Skeletal muscle tissue (tissue), 3 donors: ENCODE measurements at regions not wholly inside any gene's neighbourhood (a gene's known extent, or its start where the extent isn't known, plus 50 kb on each side); places are given as distances from the start of the nearest gene placed in this dataset.

Experiments
- H3K27ac ChIP-seq: one replicate; pipeline ENCODE4 v1.7.0; 2013; ENCODE audit warnings: mild to moderate bottlenecking, low read depth, low read length, inconsistent platforms
- H3K27me3 ChIP-seq, 3 donors: one replicate each; pipeline ENCODE4 v1.7.0; 2013; ENCODE audit warnings: low read length in 3 of 3; ENCODE audit not compliant: control insufficient read depth in 3 of 3, insufficient read depth in 3 of 3
- H3K36me3 ChIP-seq, 3 donors: one replicate each; pipeline ENCODE4 v1.7.0; 2013; ENCODE audit warnings: low read length in 3 of 3; ENCODE audit not compliant: control insufficient read depth in 3 of 3, insufficient read depth in 3 of 3
- H3K4me1 ChIP-seq, 3 donors: one replicate each; pipeline ENCODE4 v1.7.0; 2013; ENCODE audit warnings: low read length in 3 of 3, mild to moderate bottlenecking in 3 of 3; ENCODE audit not compliant: control insufficient read depth in 3 of 3, insufficient read depth in 3 of 3
- H3K4me3 ChIP-seq, 3 donors: one replicate each; pipeline ENCODE4 v1.7.0; 2013; ENCODE audit warnings: low read length in 3 of 3
- H3K9ac ChIP-seq, 3 donors: one replicate each; pipeline ENCODE4 v1.7.0; 2013; ENCODE audit warnings: low read length in 3 of 3, mild to moderate bottlenecking in 3 of 3, moderate library complexity in 2 of 3, low read depth in 1 of 3
- H3K9me3 ChIP-seq, 3 donors: one replicate each; pipeline ENCODE4 v1.7.0; 2013; ENCODE audit warnings: low read length in 3 of 3; ENCODE audit not compliant: control insufficient read depth in 3 of 3
- donor health status: Osteomylitis.

- H3K4me3 ChIP-seq, result no peak overlapping the region
- no peak overlapping the region for H3K27ac ChIP-seq
- H3K9me3 ChIP-seq, result no peaks in the 10 kb centered on the region
- no peaks in the 10 kb centered on the region for H3K27me3 ChIP-seq
- H3K4me1 ChIP-seq, result no peaks in the 10 kb centered on the region
- H3K36me3 ChIP-seq, result no peaks in the 10 kb centered on the region
- no peak overlapping the region for H3K9ac ChIP-seq
These were observed 57.5 kb downstream of the OSR1 start for GRCh38 chr2:19300961-19301360.

GRCh38 chr2:19299522-19299921 is 58.9 kb downstream of the OSR1 start:
- no peak overlapping the region for H3K27ac ChIP-seq
- H3K9me3 ChIP-seq, result no peaks in the 10 kb centered on the region
- H3K9ac ChIP-seq, result no peak overlapping the region
- no peaks in the 10 kb centered on the region for H3K27me3 ChIP-seq
- H3K36me3 ChIP-seq, result no peaks in the 10 kb centered on the region
- no peaks in the 10 kb centered on the region for H3K4me1 ChIP-seq
- no peak overlapping the region for H3K4me3 ChIP-seq

GRCh38 chr2:19299032-19299431 is 59.4 kb downstream of the OSR1 start:
- Histone ChIP-seq H3K9me3 (no peaks in the 10 kb centered on the region), H3K4me3 (no peak overlapping the region), H3K36me3 (no peaks in the 10 kb centered on the region), H3K4me1 (no peaks in the 10 kb centered on the region), H3K27ac (no peak overlapping the region), H3K9ac (no peak overlapping the region), H3K27me3 (no peaks in the 10 kb centered on the region)

- H3K36me3 ChIP-seq, result no peaks in the 10 kb centered on the region
- no peaks in the 10 kb centered on the region for H3K4me1 ChIP-seq
- H3K9ac ChIP-seq, result no peak overlapping the region
- H3K9me3 ChIP-seq, result no peaks in the 10 kb centered on the region
- H3K27ac ChIP-seq, result no peak overlapping the region
- no peak overlapping the region for H3K4me3 ChIP-seq
- no peaks in the 10 kb centered on the region for H3K27me3 ChIP-seq
These were observed 60.7 kb downstream of the OSR1 start for GRCh38 chr2:19297716-19298115.

- Histone ChIP-seq H3K4me3 (no peak overlapping the region), H3K9ac (no peak overlapping the region), H3K9me3 (no peaks in the 10 kb centered on the region), H3K4me1 (peaks cover 2 to 5% (median 3%) of the 10 kb centered on the region in 3 donors), H3K27ac (no peak overlapping the region), H3K27me3 (no peaks in the 10 kb centered on the region), H3K36me3 (no peaks in the 10 kb centered on the region)
These were observed 62.4 kb downstream of the OSR1 start for GRCh38 chr2:19295998-19296502.

- no peaks in the 10 kb centered on the region for H3K36me3 ChIP-seq
- H3K27ac ChIP-seq, result no peak overlapping the region
- no peaks in the 10 kb centered on the region for H3K27me3 ChIP-seq
- no peak overlapping the region for H3K9ac ChIP-seq
- H3K4me1 ChIP-seq, result peaks cover 2 to 5% (median 3%) of the 10 kb centered on the region in 3 donors
- H3K4me3 ChIP-seq, result no peak overlapping the region
- no peaks in the 10 kb centered on the region for H3K9me3 ChIP-seq
These were observed 66.4 kb downstream of the OSR1 start for GRCh38 chr2:19292007-19292406.

- no peaks in the 10 kb centered on the region for H3K9me3 ChIP-seq
- no peak overlapping the region for H3K4me3 ChIP-seq
- no peaks in the 10 kb centered on the region for H3K27me3 ChIP-seq
- H3K27ac ChIP-seq, result no peak overlapping the region
- H3K36me3 ChIP-seq, result no peaks in the 10 kb centered on the region
- no peak overlapping the region for H3K9ac ChIP-seq
- peaks cover 2 to 5% (median 3%) of the 10 kb centered on the region in 3 donors for H3K4me1 ChIP-seq
These were observed 70.1 kb downstream of the OSR1 start for GRCh38 chr2:19288291-19288690.

- no peak overlapping the region for H3K27ac ChIP-seq
- no peak overlapping the region for H3K4me3 ChIP-seq
- H3K9me3 ChIP-seq, result no peaks in the 10 kb centered on the region
- no peak overlapping the region for H3K9ac ChIP-seq
- H3K36me3 ChIP-seq, result no peaks in the 10 kb centered on the region
- H3K27me3 ChIP-seq, result no peaks in the 10 kb centered on the region
- H3K4me1 ChIP-seq, result peaks cover 2 to 5% (median 3%) of the 10 kb centered on the region in 3 donors
These were observed 71.1 kb downstream of the OSR1 start for GRCh38 chr2:19287324-19287723.

GRCh38 chr2:19282305-19282704 is 76.1 kb downstream of the OSR1 start:
- Histone ChIP-seq H3K36me3 (no peaks in the 10 kb centered on the region), H3K9me3 (no peaks in the 10 kb centered on the region), H3K4me3 (no peak overlapping the region), H3K27ac (no peak overlapping the region), H3K27me3 (no peaks in the 10 kb centered on the region), H3K9ac (no peak overlapping the region), H3K4me1 (no peaks in the 10 kb centered on the region)

GRCh38 chr2:19274439-19274838 is 84.0 kb downstream of the OSR1 start:
- Histone ChIP-seq H3K27me3 (no peaks in the 10 kb centered on the region), H3K9me3 (no peaks in the 10 kb centered on the region), H3K27ac (no peak overlapping the region), H3K9ac (no peak overlapping the region), H3K4me3 (no peak overlapping the region), H3K36me3 (no peaks in the 10 kb centered on the region), H3K4me1 (no peaks in the 10 kb centered on the region)
